ENCODE measurements at regions not wholly inside any gene's neighbourhood (a gene's known extent, or its start where the extent isn't known, plus 50 kb on each side); places are given as distances from the start of the nearest gene placed in this dataset.

DNA sequence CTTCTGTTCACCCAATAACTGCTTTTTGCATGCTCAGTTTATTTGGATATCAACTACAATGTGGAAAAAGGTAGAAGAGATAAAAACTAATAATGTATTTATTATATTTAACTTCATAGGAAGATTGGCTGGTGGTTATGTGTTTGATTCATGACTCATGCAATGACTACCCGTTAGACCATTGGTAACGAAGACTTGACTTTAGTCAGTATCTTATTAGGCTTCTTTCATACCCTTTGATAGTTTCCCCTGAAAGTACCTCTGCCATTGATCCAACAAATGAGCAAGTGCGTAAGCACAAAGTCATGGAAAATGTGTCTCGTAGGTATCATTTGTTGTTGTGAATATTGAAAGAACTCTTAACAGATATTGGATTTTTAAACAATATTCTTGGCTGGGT, 394.7 kb downstream of the PPP3CA start:
- DNase-seq (ENCODE audit: low read depth, low spot score) (no peak), FAIRE-seq (no peak)
- Histone ChIP-seq H3K9me3 (replicated peaks; ENCODE audit: control insufficient read depth, insufficient read depth, low read length) (no peaks in the 10 kb centered on the region), H4K20me1 (replicated peaks; ENCODE audit: control insufficient read depth, extremely low read depth, insufficient read depth, low read length) (no peaks in the 10 kb centered on the region), H3K4me3 (replicated peaks in 1 of 3; ENCODE audit: insufficient read depth in 1 of 3, low read depth in 1 of 3, low read length in 3 of 3) (no peak overlapping the region), H3K9ac (replicated peaks; ENCODE audit: extremely low read depth, insufficient read depth, low read length) (no peak overlapping the region), H3K27ac (ENCODE audit: insufficient read depth, low read depth, low read length) (no peak overlapping the region), H3K9me1 (replicated peaks; ENCODE audit: control insufficient read depth, extremely low read depth, insufficient read depth, low read length) (no peaks in the 10 kb centered on the region), H3K4me2 (ENCODE audit: insufficient read depth, low read length) (no peak overlapping the region), H3K79me2 (ENCODE audit: control insufficient read depth, insufficient read depth, low read length) (no peaks in the 10 kb centered on the region), H3K27me3 (ENCODE audit: control insufficient read depth in 2 of 2, insufficient read depth in 2 of 2, low read length in 2 of 2) (peaks cover 0 to 6% of the 10 kb centered on the region in 2 experiments), H2AFZ (ENCODE audit: low read depth, low read length) (no peak overlapping the region), H3K36me3 (ENCODE audit: control insufficient read depth in 2 of 2, extremely low read depth in 1 of 2, insufficient read depth in 2 of 2, low read length in 2 of 2) (no peaks in the 10 kb centered on the region), H3K4me1 (ENCODE audit: control insufficient read depth, extremely low read depth, insufficient read depth, low read length) (no peaks in the 10 kb centered on the region)
- BruUV-seq (replicated peaks): no TSS peak
- ChIA-PET POLR2A (no interaction called here), CTCF (interaction anchor here (1.2 to 1.4 kb wide), 3 partner anchors 14 to 551 kb away, joined by 3 to 5 read pairs (median 3); no protein-coding TSS in a partner anchor)
- dilution Hi-C loops (cut with MboI; ENCODE audit: extremely low pct_ligation_motif_present, low sequenced_read_pairs): no loop called here
- TF ChIP-seq, protein P1, sequence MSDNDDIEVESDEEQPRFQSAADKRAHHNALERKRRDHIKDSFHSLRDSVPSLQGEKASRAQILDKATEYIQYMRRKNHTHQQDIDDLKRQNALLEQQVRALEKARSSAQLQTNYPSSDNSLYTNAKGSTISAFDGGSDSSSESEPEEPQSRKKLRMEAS (IDR thresholded peaks at IDR 0.05; ENCODE audit: insufficient read depth, insufficient read length): no peak
- TF ChIP-seq, protein P2, sequence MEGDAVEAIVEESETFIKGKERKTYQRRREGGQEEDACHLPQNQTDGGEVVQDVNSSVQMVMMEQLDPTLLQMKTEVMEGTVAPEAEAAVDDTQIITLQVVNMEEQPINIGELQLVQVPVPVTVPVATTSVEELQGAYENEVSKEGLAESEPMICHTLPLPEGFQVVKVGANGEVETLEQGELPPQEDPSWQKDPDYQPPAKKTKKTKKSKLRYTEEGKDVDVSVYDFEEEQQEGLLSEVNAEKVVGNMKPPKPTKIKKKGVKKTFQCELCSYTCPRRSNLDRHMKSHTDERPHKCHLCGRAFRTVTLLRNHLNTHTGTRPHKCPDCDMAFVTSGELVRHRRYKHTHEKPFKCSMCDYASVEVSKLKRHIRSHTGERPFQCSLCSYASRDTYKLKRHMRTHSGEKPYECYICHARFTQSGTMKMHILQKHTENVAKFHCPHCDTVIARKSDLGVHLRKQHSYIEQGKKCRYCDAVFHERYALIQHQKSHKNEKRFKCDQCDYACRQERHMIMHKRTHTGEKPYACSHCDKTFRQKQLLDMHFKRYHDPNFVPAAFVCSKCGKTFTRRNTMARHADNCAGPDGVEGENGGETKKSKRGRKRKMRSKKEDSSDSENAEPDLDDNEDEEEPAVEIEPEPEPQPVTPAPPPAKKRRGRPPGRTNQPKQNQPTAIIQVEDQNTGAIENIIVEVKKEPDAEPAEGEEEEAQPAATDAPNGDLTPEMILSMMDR (IDR thresholded peaks at IDR 0.05; ENCODE audit: extremely low read depth in 1 of 2, insufficient read depth in 1 of 2, low read depth in 1 of 2, low read length in 2 of 2): no peak
- TF ChIP-seq POLR2A (IDR thresholded peaks at IDR 0.05; ENCODE audit: low read depth, low read length) (no peak), MYC (IDR thresholded peaks at IDR 0.05; ENCODE audit: low read depth, low read length) (no peak), POLR2AphosphoS5 (IDR thresholded peaks at IDR 0.05; ENCODE audit: insufficient read depth, low read depth, low read length) (no peak), GATA2 (IDR thresholded peaks at IDR 0.05; ENCODE audit: insufficient read depth, insufficient read length, low read depth, low read length) (no peak), JUN (IDR thresholded peaks at IDR 0.05; ENCODE audit: borderline replicate concordance, insufficient read depth, insufficient read length, low read depth) (no peak), EZH2 (IDR thresholded peaks at IDR 0.05; ENCODE audit: borderline replicate concordance, low read depth, low read length, severe bottlenecking) (no peak), FOS (IDR thresholded peaks at IDR 0.05; ENCODE audit: borderline replicate concordance, insufficient read depth, low read length) (no peak)
- intact Hi-C loops (cut with micrococcal nuclease): no loop called here

Data from endothelial cell of umbilical vein (primary cell).